A549 (cell line): ENCODE measurements at regions not wholly inside any gene's neighbourhood (a gene's known extent, or its start where the extent isn't known, plus 50 kb on each side); places are given as distances from the start of the nearest gene placed in this dataset.

Source experiments
- ATAC-seq, 2 experiments: fragments of 200-7000 bp in 1 of 2; fragments of >200 bp in 1 of 2; cut with Nextera tagmentation in 1 of 2; cut with Tn5 transposase in 1 of 2; 3 replicates each; pipeline versions ENCODE4 v1.8.0 to v1.9.1; 2018 to 2020; ENCODE audit warnings: mild to moderate bottlenecking in 1 of 2, moderate library complexity in 1 of 2
- CTCF ChIA-PET: fragments of 300-600 bp; sonication (Branson Sonifier 250); formaldehyde crosslinking; extraction: SDS; loops from one replicate; lab custom pipeline; 2021; ENCODE audit warnings: antibody characterized with exemption, inconsistent platforms; lab: Yijun Ruan, JAX
- POLR2A ChIA-PET: fragments of 350-600 bp; formaldehyde crosslinking; extraction: SDS; loops from one replicate; lab custom pipeline; 2021; ENCODE audit warnings: antibody characterized with exemption, inconsistent platforms; lab: Yijun Ruan, JAX
- DNase-seq, 2 experiments: peaks; one replicate each; pipeline versions ENCODE4 v3.0.0 to v3.0.0-alpha.2; 2011 to 2016; ENCODE audit warnings: low read depth in 1 of 2, low spot score in 1 of 2
- FAIRE-seq: peaks from 2 replicates; lab custom pipeline; 2011; peaks lifted over from hg19 to GRCh38; lab: Jason Lieb, UNC
- H3K27ac ChIP-seq, 2 experiments: fragments of >200 bp; sonication (Bioruptor Twin); formaldehyde crosslinking; 3 replicates each; pipeline ENCODE4 v1.5.1; 2016 to 2017
- H3K4me1 ChIP-seq: fragments of >200 bp; sonication (Bioruptor Twin); formaldehyde crosslinking; 3 replicates; pipeline ENCODE4 v1.6.1; 2016
- H3K4me2 ChIP-seq: fragments of >200 bp; sonication (Bioruptor Twin); formaldehyde crosslinking; 3 replicates; pipeline ENCODE4 v1.6.1; 2016
- H3K4me3 ChIP-seq: fragments of >200 bp; sonication (Bioruptor Twin); formaldehyde crosslinking; 3 replicates; pipeline ENCODE4 v1.5.1; 2016
- H3K9me3 ChIP-seq: fragments of >200 bp; sonication (Bioruptor Twin); formaldehyde crosslinking; 3 replicates; pipeline ENCODE4 v1.6.1; 2016
- ATOH8 ChIP-seq: fragments of 250-450 bp; sonication (Bioruptor Pico); IDR thresholded peaks from 2 replicates; pipeline ENCODE4 v1.5.0; 2020; ENCODE audit warnings: low read depth, mild to moderate bottlenecking, moderate library complexity
- BHLHE40 ChIP-seq: IDR thresholded peaks from 2 replicates; pipeline ENCODE4 v1.6.1; 2012; ENCODE audit warnings: low read depth, low read length, inconsistent platforms
- CBX2 ChIP-seq: fragments of 200-600 bp; sonication (generic); IDR thresholded peaks from 2 replicates; pipeline ENCODE4 v1.6.1; 2016; ENCODE audit warnings: low read depth, mild to moderate bottlenecking, borderline replicate concordance
- CEBPB ChIP-seq, 2 experiments: fragments of >200 bp in 1 of 2; sonication (Bioruptor Twin) in 1 of 2; formaldehyde crosslinking in 1 of 2; IDR thresholded peaks; 2 replicates each; pipeline ENCODE4 v1.6.1; 2012 to 2016
- CHD2 ChIP-seq: fragments of 150-350 bp; IDR thresholded peaks from 2 replicates; pipeline ENCODE4 v1.6.1; 2014; ENCODE audit warnings: low read length; ENCODE audit not compliant: partially characterized antibody
- EHF ChIP-seq: fragments of 250-450 bp; sonication (Bioruptor Pico); IDR thresholded peaks from 2 replicates; pipeline ENCODE4 v1.5.0; 2020; ENCODE audit warnings: mild to moderate bottlenecking
- ELK1 ChIP-seq: fragments of 150-350 bp; IDR thresholded peaks from 2 replicates; pipeline ENCODE4 v1.6.1; 2014; ENCODE audit warnings: low read depth, mild to moderate bottlenecking, low read length
- EP300 ChIP-seq, 2 experiments: fragments of >200 bp; sonication (Bioruptor Twin); formaldehyde crosslinking; IDR thresholded peaks; 2 replicates in 1 of 2; 3 replicates in 1 of 2; pipeline ENCODE4 v1.6.1; 2016 to 2017
- HOXA7 ChIP-seq: fragments of 250-450 bp; sonication (Bioruptor Pico); IDR thresholded peaks from 2 replicates; pipeline ENCODE4 v1.5.0; 2020; ENCODE audit warnings: mild to moderate bottlenecking, moderate library complexity
- JUN ChIP-seq, 2 experiments: fragments of >200 bp; sonication (Bioruptor Twin); formaldehyde crosslinking; IDR thresholded peaks; 2 replicates in 1 of 2; 3 replicates in 1 of 2; pipeline ENCODE4 v1.6.1; 2016 to 2017
- MAFK ChIP-seq: fragments of 450-650 bp; IDR thresholded peaks from 2 replicates; pipeline ENCODE4 v1.6.1; 2014; ENCODE audit not compliant: partially characterized antibody
- MYC ChIP-seq: IDR thresholded peaks from 2 replicates; pipeline ENCODE4 v1.6.1; 2012; ENCODE audit warnings: mild to moderate bottlenecking, inconsistent platforms, low read length, improper control_type of control experiment, borderline replicate concordance
- NPAS2 ChIP-seq: fragments of 250-450 bp; sonication (Bioruptor Pico); IDR thresholded peaks from 2 replicates; pipeline ENCODE4 v1.8.0; 2022; ENCODE audit warnings: mild to moderate bottlenecking, moderate library complexity, borderline replicate concordance
- RAD21 ChIP-seq, 2 experiments: fragments of >200 bp in 1 of 2; sonication (Bioruptor Twin) in 1 of 2; formaldehyde crosslinking in 1 of 2; IDR thresholded peaks in 1 of 2; conservative IDR thresholded peaks in 1 of 2; 2 replicates in 1 of 2; 3 replicates in 1 of 2; pipeline ENCODE4 v1.6.1; 2012 to 2018; ENCODE audit warnings: inconsistent platforms in 1 of 2
- RARB ChIP-seq: fragments of 250-450 bp; sonication (Bioruptor Pico); IDR thresholded peaks from 2 replicates; pipeline ENCODE4 v1.8.0; 2021; ENCODE audit warnings: mild to moderate bottlenecking, moderate library complexity
- RFX5 ChIP-seq: fragments of 450-650 bp; IDR thresholded peaks from 2 replicates; pipeline ENCODE4 v1.7.1; 2014; ENCODE audit warnings: antibody characterized with exemption, mild to moderate bottlenecking, moderate library complexity
- SMC3 ChIP-seq: fragments of >200 bp; sonication (Bioruptor Twin); formaldehyde crosslinking; IDR thresholded peaks from 3 replicates; pipeline ENCODE4 v1.6.1; 2018; ENCODE audit warnings: inconsistent platforms
- SREBF2 ChIP-seq: fragments of 450-650 bp; IDR thresholded peaks from 2 replicates; pipeline ENCODE4 v1.6.1; 2014; ENCODE audit warnings: mild to moderate bottlenecking, moderate library complexity
- ZFP36 ChIP-seq: fragments of 450-650 bp; IDR thresholded peaks from 2 replicates; pipeline ENCODE4 v1.6.1; 2014; ENCODE audit warnings: borderline replicate concordance; ENCODE audit not compliant: partially characterized antibody
- ZSCAN20 ChIP-seq: fragments of 250-450 bp; sonication (Bioruptor Pico); IDR thresholded peaks from 2 replicates; pipeline ENCODE4 v1.8.0; 2022; ENCODE audit warnings: mild to moderate bottlenecking, moderate library complexity
- WGBS: methylation state at CpG from one replicate; pipeline ENCODE4 v1.1.6; 2017; ENCODE audit errors: missing lambda C conversion rate; 5-methylcytosine and 5-hydroxymethylcytosine counted together
- TF ChIP-seq, protein P1 (sequence below): fragments of 450-650 bp; IDR thresholded peaks from 2 replicates; pipeline ENCODE4 v1.6.1; 2014; ENCODE audit warnings: antibody characterized with exemption
- TF ChIP-seq, protein P2 (sequence below): fragments of >200 bp; sonication (Bioruptor Twin); formaldehyde crosslinking; IDR thresholded peaks from 2 replicates; pipeline ENCODE4 v1.6.1; 2016
- TF ChIP-seq, protein P3 (sequence below): IDR thresholded peaks from 2 replicates; pipeline ENCODE4 v1.6.1; 2012; ENCODE audit warnings: low read depth, borderline replicate concordance

DNA sequence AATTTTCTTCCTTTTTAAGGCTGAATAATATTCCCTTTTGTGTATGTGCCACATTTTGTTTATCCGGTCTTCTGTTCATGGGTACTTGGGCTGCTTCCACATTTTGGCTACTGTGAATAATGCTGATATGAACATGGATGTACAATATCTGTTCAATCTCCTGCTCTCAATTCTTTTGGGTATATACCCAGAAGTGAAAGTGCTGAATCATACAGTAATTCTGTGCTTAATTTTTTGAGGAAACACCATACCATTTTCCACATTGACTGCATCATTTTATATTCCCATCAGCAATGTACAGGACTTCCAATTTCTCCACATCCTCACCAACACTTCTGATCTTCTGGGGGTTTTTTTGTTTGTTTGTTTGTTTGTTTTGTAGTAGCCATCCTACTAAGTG lies 135.0 kb upstream of the INHBA start:
- DNase-seq, result no peak

GRCh38 chr7:41835976-41836530 lies 133.2 kb upstream of the INHBA start:
- FAIRE-seq, result no peak
- ChIA-PET CTCF (no interaction called here), POLR2A (no interaction called here)
- H3K9me3 ChIP-seq, result no peaks in the 10 kb centered on the region
- no peak overlapping the region for H3K27ac ChIP-seq
- 27% methylated on average over 4 of the region's 4 CpGs for WGBS
- ATAC-seq, result no peak
- no peak overlapping the region for H3K4me3 ChIP-seq
- H3K4me2 ChIP-seq, result no peak overlapping the region
- TF ChIP-seq ZSCAN20 (CRISPR knock-in tag) (no peak), RARB (CRISPR knock-in tag) (no peak), EHF (no peak), CBX2 (no peak), RFX5 (no peak)
- TF ChIP-seq, protein P1, sequence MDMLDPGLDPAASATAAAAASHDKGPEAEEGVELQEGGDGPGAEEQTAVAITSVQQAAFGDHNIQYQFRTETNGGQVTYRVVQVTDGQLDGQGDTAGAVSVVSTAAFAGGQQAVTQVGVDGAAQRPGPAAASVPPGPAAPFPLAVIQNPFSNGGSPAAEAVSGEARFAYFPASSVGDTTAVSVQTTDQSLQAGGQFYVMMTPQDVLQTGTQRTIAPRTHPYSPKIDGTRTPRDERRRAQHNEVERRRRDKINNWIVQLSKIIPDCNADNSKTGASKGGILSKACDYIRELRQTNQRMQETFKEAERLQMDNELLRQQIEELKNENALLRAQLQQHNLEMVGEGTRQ, result no peak
- no peak for DNase-seq
- no peaks in the 10 kb centered on the region for H3K4me1 ChIP-seq

More for the DNA sequence above, 135.0 kb upstream of the INHBA start:
- ATAC-seq, result no peak
- no peak for TF ChIP-seq ATOH8
- TF ChIP-seq JUN (IDR thresholded peaks at IDR 0.05), result no peak
- no peak for TF ChIP-seq MYC
- no peak for TF ChIP-seq EP300 (IDR thresholded peaks at IDR 0.05)
- TF ChIP-seq BHLHE40, result no peak
- no peak for TF ChIP-seq MAFK
- no peak for TF ChIP-seq RARB (CRISPR knock-in tag)
- TF ChIP-seq CHD2, result no peak
- TF ChIP-seq NPAS2 (CRISPR knock-in tag), result no peak
- TF ChIP-seq, all 56 proteins: peak for 0
- CTCF ChIA-PET, result no interaction called here
- no peak overlapping the region for H3K27ac ChIP-seq
- H3K4me3 ChIP-seq, result no peak overlapping the region
- FAIRE-seq, result no peak
- POLR2A ChIA-PET, result no interaction called here
- H3K9me3 ChIP-seq, result no peaks in the 10 kb centered on the region
- H3K4me2 ChIP-seq, result no peak overlapping the region
- no peaks in the 10 kb centered on the region for H3K4me1 ChIP-seq
- 58% methylated on average over 1 of the region's 1 CpG for WGBS

- 35% methylated on average over 8 of the region's 8 CpGs for WGBS
- POLR2A ChIA-PET, result no interaction called here
Observed at GRCh38 chr7:41834805-41835694, 132.2 kb upstream of the INHBA start.

More at GRCh38 chr7:41834805-41835694, 132.2 kb upstream of the INHBA start:
- no peak for DNase-seq
- Histone ChIP-seq H3K27ac (no peak overlapping the region), H3K9me3 (no peaks in the 10 kb centered on the region), H3K4me1 (no peaks in the 10 kb centered on the region), H3K4me2 (no peak overlapping the region), H3K4me3 (no peak overlapping the region)
- ATAC-seq, result no peak
- no peak for FAIRE-seq
- TF ChIP-seq CHD2 (no peak), ELK1 (no peak), SREBF2 (no peak), CEBPB (IDR thresholded peaks at IDR 0.05) (no peak), HOXA7 (CRISPR knock-in tag) (no peak), JUN (IDR thresholded peaks at IDR 0.05) (no peak), RAD21 (conservative IDR thresholded peaks at IDR 0.05 in 1 of 2, IDR thresholded peaks at IDR 0.05 in 1 of 2) (no peak), ZSCAN20 (CRISPR knock-in tag) (no peak), ZFP36 (no peak), SMC3 (no peak), MYC (no peak)
- TF ChIP-seq, protein P2, sequence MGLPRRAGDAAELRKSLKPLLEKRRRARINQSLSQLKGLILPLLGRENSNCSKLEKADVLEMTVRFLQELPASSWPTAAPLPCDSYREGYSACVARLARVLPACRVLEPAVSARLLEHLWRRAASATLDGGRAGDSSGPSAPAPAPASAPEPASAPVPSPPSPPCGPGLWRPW, result no peak
- TF ChIP-seq, protein P3, sequence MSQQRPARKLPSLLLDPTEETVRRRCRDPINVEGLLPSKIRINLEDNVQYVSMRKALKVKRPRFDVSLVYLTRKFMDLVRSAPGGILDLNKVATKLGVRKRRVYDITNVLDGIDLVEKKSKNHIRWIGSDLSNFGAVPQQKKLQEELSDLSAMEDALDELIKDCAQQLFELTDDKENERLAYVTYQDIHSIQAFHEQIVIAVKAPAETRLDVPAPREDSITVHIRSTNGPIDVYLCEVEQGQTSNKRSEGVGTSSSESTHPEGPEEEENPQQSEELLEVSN, result no peak
- CTCF ChIA-PET, result no interaction called here
